GM10847 (cell line): ENCODE measurements at regions not wholly inside any gene's neighbourhood (a gene's known extent, or its start where the extent isn't known, plus 50 kb on each side); places are given as distances from the start of the nearest gene placed in this dataset.

Experiments used
- POLR2A ChIP-seq: IDR thresholded peaks from 2 replicates; pipeline ENCODE4 v1.6.1; 2011; ENCODE audit not compliant: insufficient read length; ENCODE audit errors: extremely low read depth

DNA sequence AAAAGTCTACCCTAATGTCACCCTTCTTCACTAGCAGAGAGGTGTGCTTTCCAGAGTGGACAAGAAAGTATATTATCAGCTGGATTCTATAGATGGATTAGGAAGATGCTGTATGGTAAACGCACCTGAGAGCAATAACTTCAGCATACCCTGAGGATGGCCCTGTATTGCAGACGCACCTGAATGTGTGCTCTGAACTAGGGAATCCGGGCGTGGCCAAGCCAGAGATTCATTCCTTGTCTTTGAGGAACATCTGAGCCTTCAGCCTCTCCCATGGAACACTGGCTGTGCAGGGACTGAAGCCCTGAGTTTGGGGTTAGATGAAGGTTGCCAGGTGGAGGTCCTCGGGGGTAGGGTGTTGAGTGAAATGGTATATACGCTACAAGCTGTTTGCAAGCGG is 66.2 kb upstream of the NFE2L3 start:
- no peak for TF ChIP-seq POLR2A

- no peak for TF ChIP-seq POLR2A
Observed at GRCh38 chr7:26087321-26088091, 64.5 kb upstream of the NFE2L3 start.

DNA sequence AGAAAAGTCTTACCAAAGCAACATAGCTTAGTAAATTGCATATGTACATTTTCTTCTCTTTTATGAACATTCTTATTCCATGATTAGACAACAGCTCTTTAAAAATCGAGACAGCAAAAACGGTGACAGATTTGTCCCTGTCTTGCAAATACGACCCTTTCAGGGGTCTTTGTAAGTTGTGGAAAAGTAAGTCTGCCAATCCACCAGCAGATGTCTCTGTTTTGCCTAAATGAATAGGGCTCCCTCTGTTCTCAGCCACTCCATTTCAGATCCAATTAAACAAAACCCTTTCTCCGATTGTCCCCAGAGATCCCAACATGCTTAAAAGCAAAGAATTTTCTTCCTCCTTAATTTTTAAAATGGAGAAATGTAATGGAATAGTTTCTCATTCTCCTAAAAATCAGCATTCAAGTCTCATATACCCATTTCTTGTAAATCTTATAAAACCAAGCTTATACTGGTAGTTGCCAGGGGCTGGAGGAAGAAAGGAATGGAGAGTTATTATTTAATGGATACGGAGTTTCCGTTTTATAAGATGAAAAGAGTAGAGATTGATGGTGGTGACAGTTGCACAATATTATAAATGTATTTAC is 61.0 kb upstream of the NFE2L3 start:
- TF ChIP-seq POLR2A: no peak

GRCh38 chr7:26091933-26092332 is 60.1 kb upstream of the NFE2L3 start:
- TF ChIP-seq POLR2A: no peak

- no peak for TF ChIP-seq POLR2A
Observed at GRCh38 chr7:26093023-26093422, 59.0 kb upstream of the NFE2L3 start.

DNA sequence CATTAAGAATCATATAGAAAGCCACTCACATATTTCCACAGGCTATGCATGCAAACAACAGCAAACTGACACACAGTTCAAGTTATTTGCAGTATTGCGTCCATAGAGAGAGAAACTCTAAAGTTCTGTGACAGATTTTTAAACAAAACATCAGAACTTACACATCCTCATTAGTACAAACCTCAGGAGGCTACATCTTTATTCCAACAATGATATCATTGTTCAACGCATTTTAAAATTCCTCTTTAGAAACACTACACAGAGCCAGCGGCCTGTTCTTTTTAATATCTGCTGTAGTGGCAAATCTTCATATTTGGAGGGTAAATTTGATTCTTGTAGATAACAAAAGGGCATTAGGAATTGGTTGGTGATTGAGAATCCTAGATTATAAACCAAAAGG is 55.9 kb upstream of the NFE2L3 start:
- no peak for TF ChIP-seq POLR2A

DNA sequence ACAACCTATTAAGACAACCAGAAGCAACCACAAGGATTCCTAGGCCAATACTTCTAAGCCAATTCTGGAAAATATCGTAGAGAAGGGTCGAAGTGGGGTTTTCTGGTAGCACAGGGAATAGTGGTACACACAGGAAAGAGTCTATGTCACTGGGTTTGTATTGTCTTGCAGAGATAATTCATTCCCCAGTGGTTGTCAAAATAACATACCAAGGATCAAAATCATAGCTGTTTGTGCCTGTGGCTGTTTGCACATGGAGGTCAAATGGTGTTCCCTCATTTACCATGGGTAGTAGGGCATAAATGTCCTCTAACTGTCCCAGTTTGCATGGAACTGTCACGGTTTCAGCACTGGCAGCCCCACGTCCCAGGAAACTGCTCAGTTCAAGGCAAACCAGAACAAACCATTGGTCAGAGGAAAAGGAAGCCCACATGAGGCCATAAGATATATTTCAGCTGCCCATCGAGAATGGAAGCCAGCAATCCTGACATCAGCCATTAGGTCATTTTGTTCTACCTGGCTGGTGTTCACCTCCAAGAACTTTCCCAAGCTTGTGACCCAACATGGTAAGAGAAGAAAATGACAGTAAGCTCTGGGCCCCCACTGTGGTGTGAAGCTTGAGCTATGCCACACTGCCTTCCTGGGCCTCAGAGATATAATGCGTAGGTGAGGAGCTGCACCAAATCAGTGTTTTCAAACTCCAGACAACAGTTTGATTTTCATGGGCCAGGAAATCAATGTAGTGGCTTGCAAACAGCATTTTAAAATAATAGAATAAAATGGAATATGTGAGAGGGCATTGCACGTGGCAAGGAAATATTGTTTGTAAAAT is 53.9 kb upstream of the NFE2L3 start:
- TF ChIP-seq POLR2A: no peak

DNA sequence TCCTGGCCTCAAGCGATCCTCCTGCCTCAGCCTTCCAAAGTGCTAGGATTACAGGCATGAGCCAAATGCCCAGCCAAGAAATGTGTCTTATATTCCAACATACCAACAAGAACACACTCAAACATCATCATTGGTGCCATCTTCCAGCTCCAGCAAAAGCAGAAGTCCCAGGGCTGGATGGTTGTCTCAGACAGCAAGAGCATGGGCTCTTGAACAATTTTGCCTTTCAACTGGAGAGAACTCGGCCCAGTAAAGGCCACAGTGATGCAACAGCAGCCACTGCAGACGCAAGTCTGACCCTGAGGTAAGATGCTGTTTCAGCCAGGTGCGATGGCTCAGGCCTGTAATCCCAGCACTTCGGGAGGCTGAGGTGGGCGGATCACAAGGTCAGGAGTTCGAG is 52.8 kb upstream of the NFE2L3 start:
- no peak for TF ChIP-seq POLR2A

- TF ChIP-seq POLR2A: no peak
Observed at GRCh38 chr7:26100406-26101339, 51.3 kb upstream of the NFE2L3 start.

- TF ChIP-seq POLR2A: no peak
Observed at GRCh38 chr7:26101361-26102151, 50.4 kb upstream of the NFE2L3 start.

DNA sequence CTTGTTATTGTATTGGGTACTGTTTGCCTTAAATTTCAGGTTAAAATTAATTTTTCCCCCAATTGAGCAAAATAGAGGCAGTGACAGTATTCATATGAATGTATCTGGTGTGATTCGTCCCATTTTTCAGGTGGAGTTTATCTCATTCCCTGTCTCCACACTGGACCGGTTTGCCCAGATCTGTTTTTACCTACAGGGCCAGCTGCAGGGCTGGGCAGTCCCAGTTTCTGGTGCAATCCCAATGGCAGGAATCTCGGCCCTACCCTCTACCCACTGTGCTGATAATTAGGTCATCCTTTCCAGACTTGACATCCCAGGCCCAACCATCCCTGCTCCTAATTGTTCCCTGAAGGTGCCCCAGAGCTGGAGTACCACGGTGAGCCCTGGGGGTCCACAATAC is 49.8 kb upstream of the NFE2L3 start:
- TF ChIP-seq POLR2A: no peak
